ENCODE measurements at regions not wholly inside any gene's neighbourhood (a gene's known extent, or its start where the extent isn't known, plus 50 kb on each side); places are given as distances from the start of the nearest gene placed in this dataset.
"Not testable (repeated sequence)": the region's sequence is repeated elsewhere in the genome, so short reads cannot be mapped to it uniquely, and the experiment has no call there.

DNA sequence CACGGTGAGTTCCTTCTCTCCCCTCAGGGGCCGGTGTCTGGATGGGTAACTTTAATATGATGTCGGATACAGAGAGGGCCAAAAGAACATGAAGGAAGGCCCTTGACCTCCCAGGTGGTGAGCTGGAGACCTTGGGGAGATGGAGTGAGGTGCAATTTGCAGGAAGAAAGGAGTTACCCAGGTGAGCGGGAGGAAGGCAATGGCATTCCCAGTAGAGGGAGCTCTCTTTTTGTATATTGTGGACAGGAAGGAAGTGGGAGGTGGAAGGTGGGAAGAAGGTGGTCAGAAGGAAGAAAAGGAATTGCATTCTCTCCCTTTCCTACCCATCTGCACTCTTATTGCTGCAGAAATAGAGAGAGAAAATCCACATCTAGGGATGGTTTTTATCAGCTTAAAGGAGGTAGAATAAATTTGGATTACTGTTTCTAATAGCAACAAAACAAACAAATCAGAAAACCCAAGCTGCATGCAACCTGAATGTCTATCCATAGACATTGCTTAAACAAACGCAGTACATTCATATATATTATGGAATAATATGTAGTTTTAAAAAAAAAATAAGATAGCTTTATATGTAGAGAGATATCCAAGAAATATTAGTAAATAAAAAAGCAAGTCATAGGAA is 169.0 kb upstream of the TSC22D2 start:
- peak; percentile 86 for DNase-seq

DNA sequence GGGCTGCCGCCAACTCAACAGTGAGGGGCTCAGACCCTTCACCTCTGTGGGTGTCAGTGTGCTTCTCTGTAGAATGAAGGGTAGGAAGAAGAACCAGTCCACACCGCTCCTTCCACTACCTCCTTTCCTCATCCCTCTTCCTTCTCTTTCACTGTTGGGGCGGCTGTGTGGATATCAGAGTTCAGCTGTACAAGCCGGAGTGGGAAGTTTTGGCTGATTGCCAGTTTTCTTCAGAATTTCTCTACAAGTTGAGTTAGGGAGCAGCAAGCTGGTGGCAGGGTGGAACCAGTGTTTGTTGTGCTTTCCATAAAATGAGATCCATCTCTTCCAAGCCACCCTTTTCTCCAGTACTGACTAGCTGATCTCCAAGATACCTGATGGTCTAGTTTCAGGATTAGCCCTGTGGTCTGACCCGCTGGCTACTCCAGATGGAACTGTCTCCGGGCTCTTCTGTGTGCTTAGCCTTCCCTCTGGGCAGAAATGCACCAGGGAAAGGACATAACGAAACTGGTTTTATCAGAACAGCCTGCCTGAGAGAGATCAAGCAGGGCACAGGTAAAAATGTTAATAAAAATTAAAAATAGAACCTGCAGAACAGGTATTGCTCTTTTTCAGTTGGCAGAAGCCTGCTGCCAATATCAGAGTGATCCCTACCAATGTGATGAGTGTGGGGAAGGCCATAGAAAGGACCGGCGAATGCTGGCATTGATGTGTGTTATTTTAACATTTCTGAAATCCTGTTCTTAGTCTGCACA is 169.9 kb upstream of the TSC22D2 start:
- DNase-seq = no peak

DNA sequence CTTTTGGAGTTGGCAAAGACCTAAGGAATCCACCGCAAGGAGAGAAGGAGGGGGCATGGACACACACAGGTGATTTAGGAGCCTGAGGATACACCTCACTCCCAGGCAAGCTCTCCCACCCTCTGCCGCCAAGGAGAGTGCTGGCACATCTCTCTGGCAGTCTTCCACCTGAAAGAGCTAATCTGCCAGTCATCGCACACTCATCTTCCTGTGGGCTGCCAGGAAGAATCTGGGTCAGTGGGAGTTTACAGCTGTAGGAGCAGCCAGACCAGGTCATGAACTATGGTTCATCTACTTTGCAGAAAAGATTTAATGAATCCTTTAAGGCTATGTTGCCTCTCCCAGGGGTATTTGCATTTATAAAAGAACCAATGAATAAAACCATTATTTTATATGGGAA is 170.6 kb upstream of the TSC22D2 start:
- no peak for DNase-seq

DNA sequence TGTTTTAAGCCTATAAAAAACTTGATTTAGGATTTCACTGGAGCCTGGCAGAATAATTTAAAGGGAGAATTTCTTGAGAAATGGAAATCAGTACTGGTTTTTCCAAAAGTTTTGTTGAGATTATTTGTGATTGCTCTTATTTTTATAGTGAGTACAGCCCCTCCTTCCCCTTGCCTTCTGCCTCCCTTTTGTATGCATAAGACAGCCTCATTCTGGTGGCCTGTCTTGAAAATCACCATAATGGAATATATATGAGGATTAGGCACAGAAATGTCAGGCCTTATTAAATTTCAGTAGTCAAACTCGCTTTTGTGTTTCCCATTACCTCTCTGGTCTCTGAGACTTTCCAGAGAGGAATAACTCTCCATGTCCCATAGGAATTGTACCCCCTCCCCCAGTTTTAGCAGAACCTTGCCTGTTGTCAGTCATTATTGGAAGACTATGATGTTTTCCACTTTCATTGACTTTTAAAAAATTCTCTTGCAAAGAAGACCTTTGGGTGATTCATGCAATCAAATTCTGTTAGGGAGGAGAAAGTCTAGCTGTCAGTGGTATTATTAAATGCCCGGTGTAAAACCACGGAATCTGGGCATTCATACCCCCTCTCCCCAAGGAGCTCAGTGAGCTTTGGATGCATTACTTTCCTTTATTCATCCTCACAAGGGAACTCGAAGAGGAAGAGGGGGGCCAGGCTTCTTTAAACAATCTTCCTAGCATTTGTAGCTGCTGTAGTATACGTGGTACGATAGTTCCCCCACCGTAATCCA is 171.6 kb upstream of the TSC22D2 start:
- no peak for DNase-seq

DNA sequence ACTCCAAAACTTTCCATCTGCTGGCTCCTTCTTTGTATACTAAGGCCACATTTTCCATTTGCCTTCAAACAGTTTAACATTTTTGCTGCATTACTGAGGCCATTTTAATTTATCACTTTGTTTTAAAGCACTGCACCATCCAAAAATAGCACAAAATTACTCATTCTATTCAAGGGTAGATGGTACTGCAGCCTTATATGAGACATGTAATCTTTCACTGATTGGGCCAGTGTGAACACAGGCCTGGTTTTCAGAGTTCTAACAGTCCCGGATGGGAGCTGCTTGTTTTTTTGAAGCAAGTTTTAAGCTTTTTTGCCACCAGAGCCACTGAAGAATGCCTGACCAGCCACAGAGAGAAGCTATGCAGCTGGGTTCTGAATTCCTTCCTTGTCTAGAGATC is 172.3 kb upstream of the TSC22D2 start:
- DNase-seq = no peak

DNA sequence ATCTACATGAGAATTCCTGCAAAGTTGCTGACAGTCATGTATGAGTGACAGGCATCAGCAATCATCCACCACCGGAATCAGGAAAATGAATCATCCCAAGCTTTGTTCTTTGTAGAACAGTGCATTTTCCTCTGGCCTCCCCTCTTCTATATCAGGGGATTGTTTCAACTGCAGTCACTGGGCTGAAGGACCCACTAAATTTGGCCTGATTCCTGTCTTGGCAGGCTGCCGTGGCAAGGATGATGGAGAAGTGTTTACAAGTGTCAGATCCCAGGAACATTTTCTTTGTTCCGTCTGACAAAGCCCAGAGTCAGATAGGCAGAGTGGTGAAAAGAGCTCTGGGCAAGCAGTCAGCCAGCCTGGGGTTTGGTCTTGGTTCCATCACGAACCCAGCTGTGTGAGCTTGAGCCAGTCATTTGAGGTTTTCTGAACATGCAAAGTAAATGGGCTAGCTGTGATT is 175.1 kb upstream of the TSC22D2 start:
- no peak for DNase-seq

DNA sequence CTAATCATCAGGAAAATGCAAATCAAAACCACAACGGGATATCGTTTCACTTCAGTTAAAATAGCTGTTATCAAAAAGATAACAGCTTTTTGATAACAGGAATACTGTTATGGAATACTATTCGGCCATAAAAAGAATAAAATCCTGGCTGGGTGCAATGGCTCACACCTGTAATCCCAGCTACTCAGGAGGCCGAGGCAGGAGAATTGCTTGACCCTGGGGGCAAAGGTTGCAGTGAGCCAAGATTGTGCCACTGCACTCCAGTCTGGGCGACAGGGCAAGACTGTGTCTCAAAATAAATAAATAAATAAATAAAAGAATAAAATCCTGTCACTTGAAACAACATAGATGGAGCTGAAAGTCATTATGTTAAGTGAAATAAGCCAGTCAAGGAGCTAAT is 178.1 kb upstream of the TSC22D2 start:
- DNase-seq = no peak

DNA sequence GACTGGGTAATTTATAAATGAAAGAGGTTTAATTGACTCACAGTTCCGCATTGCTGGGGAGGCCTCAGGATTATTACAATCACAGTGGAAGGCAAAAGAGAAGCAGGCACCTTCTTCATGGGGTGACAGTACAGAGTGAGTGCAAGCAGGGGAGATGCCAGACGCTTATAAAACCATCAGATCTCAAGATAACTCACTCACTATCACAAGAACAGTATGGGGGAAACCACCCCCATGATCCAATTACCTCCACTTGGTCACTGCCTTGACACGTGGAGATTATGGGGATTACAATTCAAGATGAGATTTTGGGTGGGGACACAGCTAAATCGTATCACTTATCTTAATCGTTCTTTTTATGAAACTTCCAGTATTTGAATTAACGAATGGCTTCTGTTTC is 179.5 kb upstream of the TSC22D2 start:
- not testable (repeated sequence) for DNase-seq

DNA sequence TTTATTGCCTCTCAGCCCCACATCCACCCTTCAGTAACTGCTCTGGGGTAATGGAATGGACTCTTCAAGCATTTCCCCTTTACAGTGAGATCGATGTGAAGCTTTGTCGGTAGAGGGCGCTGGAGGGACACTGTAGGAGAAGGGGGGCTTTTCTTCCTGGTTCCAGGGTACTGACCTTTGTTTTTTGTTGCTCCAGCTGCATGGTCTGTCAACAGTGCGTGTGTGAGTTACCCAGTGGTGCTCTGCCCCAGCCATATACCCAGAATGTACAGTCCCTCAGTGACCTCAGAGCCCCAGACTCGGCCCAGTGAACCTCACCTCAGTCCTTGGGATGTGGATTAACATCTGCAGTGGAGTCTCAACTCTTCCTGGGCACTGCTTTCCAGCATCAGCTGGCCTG is 180.3 kb upstream of the TSC22D2 start:
- peak; percentile 59 for DNase-seq

DNA sequence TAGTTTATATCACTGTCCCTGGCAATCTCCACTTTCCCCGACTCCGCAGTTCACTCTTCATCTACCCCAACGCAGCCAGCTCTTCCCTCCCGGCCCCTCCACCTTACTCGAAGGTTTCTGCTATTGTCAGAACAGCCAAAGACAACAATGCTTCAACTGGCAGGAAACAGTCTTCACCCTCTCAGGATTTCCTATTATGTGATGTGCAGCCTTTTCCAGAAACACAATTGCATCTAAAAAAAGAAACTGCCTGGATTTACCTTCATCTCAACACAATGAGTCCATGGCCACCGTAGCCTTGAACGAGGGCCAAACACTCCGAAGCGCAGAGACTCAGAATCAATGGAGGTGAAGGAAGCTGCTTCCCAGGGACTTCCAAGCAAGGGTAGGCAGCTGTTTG is 182.1 kb upstream of the TSC22D2 start:
- no peak for DNase-seq

DNA sequence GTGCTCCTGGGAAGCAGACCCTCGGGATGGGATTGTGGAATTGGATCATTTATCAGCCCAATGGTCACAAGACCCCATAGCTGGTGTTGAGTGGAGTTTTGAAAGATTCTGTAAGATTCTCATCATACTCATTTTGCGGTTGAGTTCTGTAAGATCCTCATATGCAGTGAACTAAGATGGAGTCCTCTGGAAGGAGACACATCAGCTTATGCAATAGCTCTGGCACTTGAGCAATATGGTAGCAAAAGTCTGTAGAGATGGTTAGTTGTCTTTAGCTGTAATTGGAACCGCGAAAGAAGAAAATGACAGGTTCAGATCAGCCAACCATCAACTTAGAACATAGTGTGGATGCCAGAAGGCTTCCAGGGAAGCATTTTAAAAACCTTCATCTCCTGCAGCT is 184.5 kb upstream of the TSC22D2 start:
- DNase-seq = no peak

DNA sequence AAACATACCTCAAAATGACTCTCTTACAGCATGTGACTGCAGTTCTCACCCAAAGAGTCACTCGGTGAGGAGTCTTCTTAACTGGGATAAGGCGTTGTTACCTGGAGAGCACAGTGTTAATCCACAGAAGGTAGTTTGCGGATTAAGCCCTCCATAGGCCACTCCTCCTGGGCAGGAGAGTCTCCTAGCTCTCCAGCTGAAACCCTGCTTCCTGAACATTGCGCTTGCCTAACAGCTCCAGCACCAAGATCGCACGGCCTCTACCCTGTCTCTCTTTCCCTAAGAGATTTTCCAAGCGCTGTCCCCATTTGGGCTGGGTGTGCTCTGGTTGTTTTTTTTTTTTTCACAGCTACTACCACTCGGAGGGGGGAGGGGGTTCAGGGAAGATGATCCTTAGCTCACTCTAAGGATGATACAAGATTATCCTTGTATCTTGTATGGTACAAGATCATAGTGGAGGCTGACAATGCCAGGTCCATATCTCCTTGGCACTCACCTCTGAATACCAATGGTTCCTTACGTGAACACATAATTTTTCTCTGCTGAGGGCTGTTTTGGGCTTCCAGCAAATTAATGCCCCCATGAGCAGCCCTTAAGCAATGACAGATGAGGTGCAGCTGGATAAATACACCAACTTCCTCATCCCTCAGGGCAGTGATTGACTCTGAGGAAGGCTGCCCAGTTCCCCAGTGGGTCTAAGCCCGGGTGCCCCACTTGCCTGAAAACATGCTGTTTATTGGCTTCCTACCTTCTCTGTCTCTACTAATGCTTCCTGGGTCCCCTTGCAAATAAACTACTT is 185.2 kb upstream of the TSC22D2 start:
- no peak for DNase-seq

DNA sequence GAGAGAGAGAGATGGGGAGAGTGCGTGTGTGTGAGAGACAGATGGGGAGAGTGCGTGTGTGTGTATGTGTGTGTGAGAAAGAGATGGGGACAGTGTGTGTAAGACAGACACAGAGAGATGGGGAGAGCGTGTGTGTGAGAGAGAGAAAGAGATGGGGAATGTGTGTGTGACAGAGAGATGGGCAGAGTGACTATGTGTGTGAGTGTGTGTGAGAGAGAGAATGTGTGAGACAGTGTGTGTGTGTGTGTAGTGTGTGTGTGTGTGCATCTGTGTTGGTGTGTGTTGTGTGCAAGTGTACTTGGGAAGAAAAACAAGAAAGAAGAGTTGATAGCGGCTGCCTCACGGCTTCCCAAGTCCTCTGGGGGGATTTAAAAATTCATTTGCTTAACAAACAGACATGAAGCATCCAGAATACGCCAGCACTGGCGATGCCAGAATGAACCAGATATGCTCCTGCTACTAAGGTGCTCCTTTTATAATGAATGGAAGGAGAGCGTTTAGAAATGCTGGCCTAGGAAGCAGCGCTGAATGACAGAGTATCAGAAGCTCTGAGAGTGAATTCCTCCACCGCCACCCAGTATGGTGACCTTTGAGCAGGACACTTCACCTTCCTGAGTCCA is 186.1 kb upstream of the TSC22D2 start:
- peak; percentile 52 for DNase-seq

DNA sequence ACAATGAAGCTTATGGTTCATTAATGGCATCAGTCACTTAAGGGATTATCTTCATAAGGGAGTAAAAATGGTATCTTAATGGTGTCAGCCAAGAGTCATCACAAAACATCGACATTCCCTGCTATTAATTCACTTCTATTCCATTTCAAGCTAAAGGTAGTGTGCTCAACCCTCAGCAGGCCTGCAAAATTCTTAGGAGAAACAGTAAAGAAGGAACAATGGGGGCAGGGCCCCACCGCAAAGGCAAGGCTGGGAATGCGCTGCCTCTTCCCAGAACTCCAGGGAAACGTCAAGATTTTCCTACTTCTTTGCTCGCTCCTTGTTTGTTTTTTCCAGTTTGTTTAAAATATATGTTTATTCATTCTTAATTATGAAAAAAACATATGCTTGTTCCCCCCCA is 187.3 kb upstream of the TSC22D2 start:
- no peak for DNase-seq

DNA sequence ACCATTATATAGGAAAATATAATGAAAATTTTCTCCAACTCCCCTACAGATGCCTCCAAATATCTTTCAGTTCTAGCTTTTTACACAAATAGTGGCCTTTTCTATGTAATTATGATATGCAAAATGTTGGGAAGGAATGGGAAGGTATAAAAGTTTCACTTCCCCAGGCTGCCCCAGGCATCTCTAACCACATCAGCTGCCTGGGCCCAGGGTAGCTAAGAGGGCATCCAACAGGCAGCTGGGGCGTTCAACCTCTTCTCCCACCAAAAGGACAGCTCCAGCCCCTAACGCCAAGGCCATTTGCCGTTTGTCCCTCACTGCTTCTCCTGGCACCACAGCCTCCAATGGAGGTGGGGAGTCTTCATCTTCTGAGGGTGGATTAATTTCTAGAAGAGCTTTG is 188.1 kb upstream of the TSC22D2 start:
- no peak for DNase-seq

DNA sequence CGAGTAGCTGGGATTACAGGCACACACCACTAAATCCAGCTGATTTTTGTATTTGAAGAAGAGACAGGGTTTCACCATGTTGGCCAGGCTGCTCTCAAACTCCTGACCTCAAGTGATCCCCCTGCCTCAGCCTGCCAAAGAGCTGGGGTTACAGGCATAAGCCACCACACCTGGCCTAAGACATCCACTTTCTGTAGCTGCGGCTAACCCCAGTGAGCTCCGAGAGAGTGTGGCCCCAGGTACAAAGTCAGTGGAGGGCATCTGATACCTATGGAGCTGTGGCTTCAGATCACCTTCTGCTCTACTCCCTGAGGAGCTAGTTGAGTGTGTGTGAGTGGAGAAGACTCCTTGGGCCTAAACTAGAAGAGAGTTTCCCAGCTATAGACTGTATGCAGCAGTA is 189.3 kb upstream of the TSC22D2 start:
- DNase-seq = no peak

DNA sequence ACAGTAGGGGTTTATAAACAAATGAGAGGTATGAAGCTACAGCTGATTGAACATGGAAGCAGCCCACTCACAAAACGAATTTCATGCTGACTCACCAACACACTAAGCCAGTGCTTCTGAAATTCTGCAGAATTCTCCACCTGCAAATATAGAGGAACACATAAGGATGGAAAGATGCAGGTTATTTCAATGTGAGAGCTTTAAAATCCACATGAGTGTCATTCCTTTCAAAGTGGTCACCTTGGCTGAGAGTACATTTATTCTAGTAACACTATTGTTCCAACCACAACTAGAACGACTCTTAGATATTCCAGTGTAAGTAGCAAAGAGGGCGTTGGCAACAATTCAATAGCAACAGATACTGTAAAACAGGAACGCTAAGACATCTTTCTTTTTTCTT is 189.9 kb upstream of the TSC22D2 start:
- no peak for DNase-seq

DNA sequence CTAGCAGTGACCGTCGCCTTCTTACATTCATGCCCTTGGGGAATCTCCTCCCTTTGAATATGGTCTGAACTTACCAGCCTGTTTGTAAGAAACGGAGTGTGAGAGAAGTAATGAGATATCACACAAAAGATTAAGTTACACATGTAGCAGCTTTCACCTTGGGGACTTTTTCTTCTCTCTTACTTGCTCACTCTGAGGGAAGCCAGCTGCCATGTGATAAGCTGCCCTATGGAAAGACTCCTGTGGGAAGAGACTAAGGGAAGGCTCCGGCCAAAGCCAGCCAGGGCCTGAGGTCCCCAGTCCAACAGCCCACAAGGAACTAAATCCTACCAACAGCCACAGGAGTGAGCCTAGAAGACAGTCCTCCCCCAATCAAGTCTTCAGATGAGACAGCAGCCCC is 190.4 kb upstream of the TSC22D2 start:
- DNase-seq = no peak

DNA sequence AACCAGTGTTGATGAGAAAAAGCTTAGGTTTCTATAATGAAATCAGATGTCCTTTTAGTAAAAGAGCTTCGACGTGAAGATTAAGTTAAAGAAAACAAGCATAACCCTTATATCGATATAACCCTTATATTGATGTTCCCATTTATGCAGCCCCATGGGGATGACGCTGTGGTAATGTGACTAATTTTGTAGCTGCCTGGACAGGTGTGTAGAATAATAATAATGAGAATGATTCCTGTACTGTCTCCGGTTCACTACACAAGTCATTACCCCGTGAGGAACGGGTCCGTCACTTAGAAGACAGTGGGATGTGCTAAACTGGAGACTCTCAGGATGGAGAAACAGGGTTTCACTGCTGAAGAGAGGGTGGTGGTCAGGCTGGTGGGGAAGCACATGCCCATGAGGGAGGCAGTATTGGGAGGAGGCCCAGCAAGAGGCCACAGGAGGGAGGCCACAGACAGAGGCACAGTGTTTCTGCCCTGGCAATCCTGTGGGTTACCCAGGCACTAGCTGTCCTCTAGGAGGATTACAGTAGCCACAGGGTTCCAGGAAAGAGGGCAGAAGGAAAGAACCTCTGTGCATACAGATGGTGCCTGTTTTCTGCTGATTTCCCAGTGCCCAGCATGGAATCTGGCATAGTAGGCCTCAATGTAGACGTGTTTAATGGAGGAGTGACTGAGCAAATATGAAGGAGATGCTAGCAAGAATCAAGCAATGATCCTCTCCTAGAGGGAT is 191.1 kb upstream of the TSC22D2 start:
- DNase-seq = no peak

DNA sequence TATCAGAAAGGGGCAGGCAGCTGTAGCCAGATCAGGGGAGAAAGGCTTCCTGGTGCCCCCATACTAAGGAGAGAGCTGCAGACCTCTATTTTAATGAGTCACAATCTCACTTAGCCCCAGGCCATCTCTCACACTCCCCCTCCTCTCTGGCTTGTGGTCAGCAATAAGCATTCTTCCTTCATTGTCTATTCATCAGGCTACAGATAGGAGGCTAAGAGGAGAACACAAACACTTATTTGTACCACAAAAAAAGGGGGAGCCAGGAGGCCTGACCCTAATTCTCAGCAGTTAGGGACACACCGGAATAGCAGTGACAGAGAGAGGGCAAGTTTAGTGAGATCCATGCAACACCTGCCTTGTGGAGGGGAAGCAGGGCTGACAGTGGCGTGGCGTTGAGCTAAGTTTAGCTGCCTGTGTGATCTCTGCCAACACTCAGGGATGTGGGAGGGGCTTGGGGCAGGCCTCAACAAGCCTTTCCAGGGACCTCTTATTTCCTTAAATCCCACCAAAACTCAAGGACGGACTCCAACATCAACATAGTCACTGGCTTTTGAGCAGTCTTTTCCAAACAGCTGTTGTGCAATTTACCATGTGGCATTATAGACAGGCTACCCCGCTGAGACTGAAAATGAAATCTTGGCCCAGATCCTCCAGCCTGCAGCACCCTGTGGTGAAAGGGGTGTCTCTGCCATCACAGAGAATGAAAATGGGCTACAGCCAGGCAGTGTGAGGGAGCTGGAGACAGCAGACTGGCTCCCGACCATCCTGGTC is 191.9 kb upstream of the TSC22D2 start:
- peak; percentile 73 for DNase-seq

DNA sequence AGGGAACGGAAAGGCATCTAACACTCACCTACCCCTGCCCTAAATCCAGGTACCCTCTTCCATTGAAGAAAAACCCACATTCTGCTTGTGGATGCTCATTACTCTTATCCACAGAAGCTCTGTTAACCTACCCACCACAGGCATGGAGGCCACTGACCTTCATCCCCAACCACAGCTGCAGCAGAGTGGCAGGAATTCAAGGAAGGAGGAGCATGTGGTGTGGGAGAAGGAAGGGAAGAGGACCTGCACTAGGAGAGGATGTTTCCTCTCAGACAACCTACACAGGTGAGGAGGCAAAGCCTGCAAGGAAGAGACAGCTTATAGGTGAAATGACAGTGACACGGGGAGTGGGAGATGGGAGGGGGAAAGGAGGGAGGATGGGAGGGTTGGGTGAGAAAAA is 192.5 kb upstream of the TSC22D2 start:
- no peak for DNase-seq

Data from NCI-H526 treated with DMSO at 0.1 percent for 48 hours (cell line).